ENCODE measurements at regions not wholly inside any gene's neighbourhood (a gene's known extent, or its start where the extent isn't known, plus 50 kb on each side); places are given as distances from the start of the nearest gene placed in this dataset.
A peak's percentile ranks its signal among the peaks of the same experiment; 100 is the strongest.

GRCh38 chr16:51825779-51826178 lies 674.7 kb upstream of the SALL1 start:
- DNase-seq (ENCODE audit: low spot score) (no peak), ATAC-seq (ENCODE audit: insufficient number of reproducible peaks, low FRiP score, low read depth) (no peak)
- Histone ChIP-seq H3K27ac (no peak overlapping the region), H3K9me3 (no peaks in the 10 kb centered on the region), H3K36me3 (no peaks in the 10 kb centered on the region), H3K27me3 (replicated peaks; ENCODE audit: insufficient read depth) (no peaks in the 10 kb centered on the region), H3K4me1 (ENCODE audit: control insufficient read depth in 1 of 2, low read depth in 2 of 2) (no peaks in the 10 kb centered on the region), H3K4me3 (no peak overlapping the region)
- TF ChIP-seq CTCF (IDR thresholded peaks at IDR 0.05) = no peak

DNA sequence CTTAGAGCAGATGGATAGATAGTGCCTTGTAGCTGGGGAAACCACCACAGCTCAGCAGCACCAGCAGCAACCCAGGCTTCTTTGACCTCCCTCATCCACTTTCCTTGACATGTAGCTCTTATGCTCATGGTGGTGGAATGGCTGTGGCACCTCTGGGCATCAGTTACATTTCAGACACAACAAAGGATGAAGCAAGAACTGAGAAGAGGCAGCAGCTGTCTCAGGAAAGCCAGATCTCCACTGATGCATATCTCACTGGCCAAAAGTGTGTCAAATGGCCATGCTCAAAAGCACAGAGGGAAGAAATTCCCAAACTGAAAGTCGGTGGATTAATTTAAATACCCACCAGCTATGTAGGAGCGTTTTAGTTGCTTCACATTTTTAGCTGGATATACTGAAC lies 671.4 kb upstream of the SALL1 start:
- no peak for TF ChIP-seq CTCF (IDR thresholded peaks at IDR 0.05)
- Histone ChIP-seq H3K9me3 (no peaks in the 10 kb centered on the region), H3K27ac (no peak overlapping the region), H3K36me3 (no peaks in the 10 kb centered on the region), H3K4me3 (no peak overlapping the region), H3K27me3 (replicated peaks; ENCODE audit: insufficient read depth) (no peaks in the 10 kb centered on the region), H3K4me1 (ENCODE audit: control insufficient read depth in 1 of 2, low read depth in 2 of 2) (no peaks in the 10 kb centered on the region)
- no peak for ATAC-seq (ENCODE audit: insufficient number of reproducible peaks, low FRiP score, low read depth)
- DNase-seq (ENCODE audit: low spot score) = no peak

- TF ChIP-seq CTCF (IDR thresholded peaks at IDR 0.05) = no peak
- H3K4me1 ChIP-seq (ENCODE audit: control insufficient read depth in 1 of 2, low read depth in 2 of 2) = no peaks in the 10 kb centered on the region
- ATAC-seq (ENCODE audit: insufficient number of reproducible peaks, low FRiP score, low read depth) = no peak
Measured at GRCh38 chr16:51821527-51821926, 670.5 kb upstream of the SALL1 start.

GRCh38 chr16:51820176-51820575 lies 669.1 kb upstream of the SALL1 start:
- no peak for TF ChIP-seq CTCF (IDR thresholded peaks at IDR 0.05)
- Histone ChIP-seq H3K4me1 (ENCODE audit: control insufficient read depth in 1 of 2, low read depth in 2 of 2) (no peaks in the 10 kb centered on the region), H3K4me3 (no peak overlapping the region), H3K27ac (no peak overlapping the region), H3K36me3 (no peaks in the 10 kb centered on the region), H3K9me3 (no peaks in the 10 kb centered on the region), H3K27me3 (replicated peaks; ENCODE audit: insufficient read depth) (no peaks in the 10 kb centered on the region)
- ATAC-seq (ENCODE audit: insufficient number of reproducible peaks, low FRiP score, low read depth) (no peak), DNase-seq (ENCODE audit: low spot score) (no peak)

More at GRCh38 chr16:51821527-51821926, 670.5 kb upstream of the SALL1 start:
- Histone ChIP-seq H3K36me3 (no peaks in the 10 kb centered on the region), H3K4me3 (no peak overlapping the region), H3K27me3 (replicated peaks; ENCODE audit: insufficient read depth) (no peaks in the 10 kb centered on the region), H3K9me3 (no peaks in the 10 kb centered on the region), H3K27ac (no peak overlapping the region)
- no peak for DNase-seq (ENCODE audit: low spot score)

- no peaks in the 10 kb centered on the region for H3K36me3 ChIP-seq
- no peaks in the 10 kb centered on the region for H3K27me3 ChIP-seq (replicated peaks; ENCODE audit: insufficient read depth)
- no peak for ATAC-seq (ENCODE audit: insufficient number of reproducible peaks, low FRiP score, low read depth)
- H3K9me3 ChIP-seq = no peaks in the 10 kb centered on the region
- H3K27ac ChIP-seq = no peak overlapping the region
- H3K4me3 ChIP-seq = no peak overlapping the region
- no peak for DNase-seq (ENCODE audit: low spot score)
- no peaks in the 10 kb centered on the region for H3K4me1 ChIP-seq (ENCODE audit: control insufficient read depth in 1 of 2, low read depth in 2 of 2)
- peak; percentile 39 for TF ChIP-seq CTCF (IDR thresholded peaks at IDR 0.05)
Measured at GRCh38 chr16:51818342-51818944, 667.4 kb upstream of the SALL1 start.

Measured in thoracic aorta (tissue), 2 donors.